Upper lobe of left lung (tissue), 4 donors: ENCODE measurements at regions not wholly inside any gene's neighbourhood (a gene's known extent, or its start where the extent isn't known, plus 50 kb on each side); places are given as distances from the start of the nearest gene placed in this dataset.

Experiments
- CTCF ChIP-seq, 6 experiments: fragments of 450-650 bp in 4 of 6; fragments of 200-600 bp in 2 of 6; sonication (generic) in 2 of 6; IDR thresholded peaks; one replicate each; pipeline ENCODE4 v1.5.1; 2016 to 2019; ENCODE audit warnings: antibody characterized with exemption in 6 of 6
- EP300 ChIP-seq, 4 donors: sonication (generic); formaldehyde crosslinking; IDR thresholded peaks; one replicate each; pipeline ENCODE4 v1.5.1; 2017; ENCODE audit warnings: antibody characterized with exemption in 4 of 4, control low read depth in 2 of 4
- POLR2AphosphoS5 ChIP-seq, 2 donors: sonication (generic); formaldehyde crosslinking; IDR thresholded peaks; one replicate each; pipeline ENCODE4 v1.5.1; 2017; ENCODE audit warnings: antibody characterized with exemption in 2 of 2

- TF ChIP-seq EP300 (IDR thresholded peaks at IDR 0.05) (no peak), CTCF (IDR thresholded peaks at IDR 0.05) (peak in 1 of 6 experiments; percentile 24), POLR2AphosphoS5 (IDR thresholded peaks at IDR 0.05) (no peak)
These were observed 124.3 kb upstream of the LMNTD1 start for GRCh38 chr12:25677232-25677937.
